ENCODE measurements at regions not wholly inside any gene's neighbourhood (a gene's known extent, or its start where the extent isn't known, plus 50 kb on each side); places are given as distances from the start of the nearest gene placed in this dataset.

DNA sequence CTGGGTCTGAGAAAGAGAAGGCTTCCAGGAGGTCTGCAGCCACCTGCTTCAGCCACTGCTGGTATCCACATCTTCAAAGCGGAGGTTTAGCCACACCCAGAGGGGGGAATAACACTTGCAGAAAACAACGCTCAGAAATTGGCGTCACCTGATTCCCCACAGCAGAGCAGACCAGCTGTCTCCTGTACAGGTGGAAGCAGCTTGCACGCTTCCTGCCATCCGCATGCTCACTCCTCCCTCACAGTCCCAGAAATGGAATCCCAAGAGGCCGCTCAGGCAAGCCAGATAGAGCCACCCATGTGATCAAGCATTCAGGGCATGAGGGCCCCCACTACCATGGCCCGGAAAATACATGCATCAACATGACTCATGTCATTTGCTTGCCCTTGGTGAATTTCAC is 112.2 kb upstream of the DIO3 start:
- no peak for TF ChIP-seq CHD2 (IDR thresholded peaks at IDR 0.05; ENCODE audit: low read length, partially characterized antibody)
- TF ChIP-seq JUND (IDR thresholded peaks at IDR 0.05): no peak
- no peak for TF ChIP-seq YY1 (IDR thresholded peaks at IDR 0.05; ENCODE audit: low read depth)
- no peak for TF ChIP-seq TCF12 (IDR thresholded peaks at IDR 0.05)
- TF ChIP-seq TAF1 (IDR thresholded peaks at IDR 0.05; ENCODE audit: borderline replicate concordance, low read depth, low read length): no peak
- no peak for TF ChIP-seq POLR2AphosphoS5 (IDR thresholded peaks at IDR 0.05; ENCODE audit: low read depth, low read length)
- no peak for TF ChIP-seq CTCF (IDR thresholded peaks at IDR 0.05)
- no peak for TF ChIP-seq SIN3A (IDR thresholded peaks at IDR 0.05; ENCODE audit: borderline replicate concordance, low read depth, low read length)
- no peak for TF ChIP-seq MXI1 (IDR thresholded peaks at IDR 0.05; ENCODE audit: low read depth, low read length)
- no peak for TF ChIP-seq RFX5 (IDR thresholded peaks at IDR 0.05; ENCODE audit: low read length)
- TF ChIP-seq GABPA (IDR thresholded peaks at IDR 0.05; ENCODE audit: low read depth): no peak

Data from SK-N-SH (cell line).